K562 (cell line): ENCODE measurements at regions not wholly inside any gene's neighbourhood (a gene's known extent, or its start where the extent isn't known, plus 50 kb on each side); places are given as distances from the start of the nearest gene placed in this dataset.

Experiments
- ATAC-seq: fragments of 200-7000 bp; cut with Tn5 transposase; 3 replicates; pipeline ENCODE4 v1.9.1; 2020; ENCODE audit warnings: moderate library complexity
- BruUV-seq: library from RNA; stranded (reverse); fragments of 400-500 nt; replicated peaks from 2 replicates; lab custom pipeline; 2021; lab: Mats Ljungman, UMichigan
- CTCF ChIA-PET: fragments of 300-600 bp; formaldehyde crosslinking; extraction: SDS; loops from one replicate; lab custom pipeline; 2021; ENCODE audit warnings: low intra/inter-chr PET ratio; lab: Yijun Ruan, JAX
- POLR2A ChIA-PET: fragments of 300-600, 350-650 bp; sonication (Branson Sonifier 250); formaldehyde crosslinking; extraction: SDS; loops from one replicate; lab custom pipeline; 2021; ENCODE audit warnings: antibody characterized with exemption, inconsistent platforms; lab: Yijun Ruan, JAX
- DNase-seq, 4 experiments: peaks; one replicate each; pipeline versions ENCODE4 v3.0.0 to v3.0.0-alpha.2; 2011 to 2018; ENCODE audit warnings: low spot score in 3 of 4, mixed read lengths in 3 of 4; ENCODE audit errors: extremely low read depth in 1 of 4
- FAIRE-seq: peaks from 2 replicates; lab custom pipeline; 2011; peaks lifted over from hg19 to GRCh38; lab: Jason Lieb, UNC
- H2AFZ ChIP-seq: 2 replicates; pipeline ENCODE4 v1.6.0; 2011; ENCODE audit warnings: low read depth, low read length, control low read depth, inconsistent platforms
- H3K27ac ChIP-seq: fragments of 200-600 bp; 3 replicates; pipeline ENCODE4 v1.8.0; 2011; ENCODE audit warnings: low read depth, mild to moderate bottlenecking, control low read depth, inconsistent platforms, low read length, moderate library complexity, mixed read lengths; ENCODE audit errors: extremely low read depth
- H3K27me3 ChIP-seq, 2 experiments: fragments of 300-600 bp in 1 of 2; 2 replicates in 1 of 2; 3 replicates in 1 of 2; pipeline versions ENCODE4 v1.6.0 to v1.8.0; 2011; ENCODE audit warnings: inconsistent platforms in 2 of 2, low read length in 2 of 2, mild to moderate bottlenecking in 1 of 2, mixed read lengths in 1 of 2, moderate library complexity in 1 of 2; ENCODE audit not compliant: control insufficient read depth in 2 of 2, insufficient read depth in 2 of 2
- H3K36me3 ChIP-seq: fragments of 300-600 bp; 3 replicates; pipeline ENCODE4 v1.8.0; 2011; ENCODE audit warnings: mild to moderate bottlenecking, low read length, inconsistent platforms; ENCODE audit not compliant: control insufficient read depth, insufficient read depth
- H3K4me1 ChIP-seq, 2 experiments: fragments of 200-600 bp in 1 of 2; replicated peaks in 1 of 2; 2 replicates in 1 of 2; 3 replicates in 1 of 2; pipeline versions ENCODE4 v1.5.1 to v1.8.0; 2011; ENCODE audit warnings: inconsistent platforms in 2 of 2, low read length in 2 of 2, mild to moderate bottlenecking in 1 of 2, mixed read lengths in 1 of 2, moderate library complexity in 1 of 2; ENCODE audit not compliant: control insufficient read depth in 2 of 2, insufficient read depth in 2 of 2
- H3K4me2 ChIP-seq: 2 replicates; pipeline ENCODE4 v1.6.1; 2011; ENCODE audit warnings: low read length, control low read depth, inconsistent platforms, mixed read lengths; ENCODE audit not compliant: insufficient read depth
- H3K4me3 ChIP-seq: fragments of 200-600 bp; sonication (generic), shearing (Covaris generic); 2 replicates; pipeline ENCODE4 v1.5.1; 2016; ENCODE audit warnings: control low read depth, inconsistent platforms
- H3K79me2 ChIP-seq: fragments of 200-600 bp; 3 replicates; pipeline ENCODE4 v1.8.0; 2011; ENCODE audit warnings: low read length, inconsistent platforms; ENCODE audit not compliant: control insufficient read depth, insufficient read depth
- H3K9ac ChIP-seq, 2 experiments: 2 replicates each; pipeline versions ENCODE4 v1.6.0 to v1.6.1; 2011; ENCODE audit warnings: low read depth in 2 of 2, low read length in 2 of 2, control low read depth in 1 of 2, inconsistent platforms in 1 of 2, mild to moderate bottlenecking in 1 of 2, mixed read lengths in 1 of 2; ENCODE audit not compliant: insufficient read depth in 1 of 2
- H3K9me1 ChIP-seq: one replicate; pipeline ENCODE4 v1.6.0; 2011; ENCODE audit warnings: inconsistent platforms, mild to moderate bottlenecking, low read length, moderate library complexity; ENCODE audit not compliant: control insufficient read depth, insufficient read depth
- H3K9me3 ChIP-seq: replicated peaks from 2 replicates; pipeline ENCODE4 v1.5.1; 2011; ENCODE audit warnings: low read depth, low read length, inconsistent platforms; ENCODE audit not compliant: control insufficient read depth, insufficient read depth
- H4K20me1 ChIP-seq: replicated peaks from 2 replicates; pipeline ENCODE4 v1.6.1; 2011; ENCODE audit warnings: low read length, inconsistent platforms, mixed read lengths; ENCODE audit not compliant: control insufficient read depth, insufficient read depth
- BCLAF1 ChIP-seq, 2 experiments: fragments of 450-650 bp in 1 of 2; IDR thresholded peaks; 2 replicates each; pipeline ENCODE4 v1.6.1; 2011 to 2017; ENCODE audit warnings: low read depth in 2 of 2, antibody characterized with exemption in 1 of 2, borderline replicate concordance in 1 of 2, low read length in 1 of 2, mild to moderate bottlenecking in 1 of 2, mixed read lengths in 1 of 2; ENCODE audit not compliant: control insufficient read depth in 1 of 2
- CBFA2T2 ChIP-seq: fragments of 450-650 bp; conservative IDR thresholded peaks from 2 replicates; pipeline ENCODE4 v1.6.1; 2017; ENCODE audit warnings: mild to moderate bottlenecking
- FOXP4 ChIP-seq: sonication (generic); formaldehyde crosslinking; IDR thresholded peaks from 2 replicates; pipeline ENCODE4 v1.8.0; 2022; ENCODE audit warnings: mild to moderate bottlenecking, missing genetic modification reagents, borderline replicate concordance
- GABPA ChIP-seq: fragments of 200-800 bp; sonication (Bioruptor generic); conservative IDR thresholded peaks from 2 replicates; pipeline ENCODE4 v1.6.1; 2016; ENCODE audit warnings: low read depth, missing genetic modification characterization, missing compliant biosample characterization
- GATAD2A ChIP-seq: fragments of 450-650 bp; IDR thresholded peaks from 2 replicates; pipeline ENCODE4 v1.6.1; 2017
- MAFG ChIP-seq: fragments of 450-650 bp; conservative IDR thresholded peaks from 2 replicates; pipeline ENCODE4 v1.6.1; 2016; ENCODE audit warnings: missing genetic modification characterization, missing compliant biosample characterization
- MYBL2 ChIP-seq, 2 experiments: fragments of 450-650 bp in 1 of 2; sonication (generic) in 1 of 2; formaldehyde crosslinking in 1 of 2; IDR thresholded peaks; 2 replicates each; pipeline versions ENCODE4 v1.6.1 to v1.8.1; 2017 to 2022; ENCODE audit warnings: borderline replicate concordance in 1 of 2, inconsistent platforms in 1 of 2, low read depth in 1 of 2, mild to moderate bottlenecking in 1 of 2, missing genetic modification reagents in 1 of 2, moderate library complexity in 1 of 2
- NFIC ChIP-seq: fragments of 450-650 bp; IDR thresholded peaks from 2 replicates; pipeline ENCODE4 v1.6.1; 2017; ENCODE audit warnings: mild to moderate bottlenecking, inconsistent platforms
- POLR3A ChIP-seq: IDR thresholded peaks from 2 replicates; pipeline ENCODE4 v1.6.1; 2011; ENCODE audit warnings: borderline replicate concordance, mild to moderate bottlenecking, moderate library complexity; ENCODE audit not compliant: insufficient read length, insufficient read depth; ENCODE audit errors: extremely low read depth
- PYGO2 ChIP-seq: fragments of 450-650 bp; IDR thresholded peaks from 2 replicates; pipeline ENCODE4 v1.6.1; 2016; ENCODE audit warnings: mild to moderate bottlenecking, missing genetic modification characterization, moderate library complexity, missing compliant biosample characterization
- SMARCA4 ChIP-seq: fragments of 450-650 bp; IDR thresholded peaks from 2 replicates; pipeline ENCODE4 v1.6.1; 2016
- THAP7 ChIP-seq: fragments of 250-450 bp; sonication (Bioruptor Pico); IDR thresholded peaks from 2 replicates; pipeline ENCODE4 v1.5.0; 2021
- USF1 ChIP-seq: sonication (generic); formaldehyde crosslinking; IDR thresholded peaks from 2 replicates; pipeline ENCODE4 v1.9.0; 2022; ENCODE audit warnings: mild to moderate bottlenecking, missing genetic modification reagents
- ZSCAN32 ChIP-seq: fragments of 450-650 bp; formaldehyde crosslinking; IDR thresholded peaks from 2 replicates; pipeline ENCODE4 v1.4.0; 2020; ENCODE audit warnings: mild to moderate bottlenecking, moderate library complexity
- WGBS: fragments of 100-300 bp; shearing (Covaris generic); methylation state at CpG from one replicate; pipeline ENCODE4 v1.1.6; 2016; ENCODE audit warnings: low coverage, mixed read lengths; ENCODE audit not compliant: insufficient coverage; ENCODE audit errors: missing lambda C conversion rate; 5-methylcytosine and 5-hydroxymethylcytosine counted together
- in situ Hi-C: fragments of 300-500 bp; cut with MboI; formaldehyde crosslinking; loops from 4 replicates; pipeline ENCODE4 v1.15.0; 2018; ENCODE audit warnings: inconsistent platforms, mixed read lengths
- intact Hi-C: fragments of 100-400 bp; cut with micrococcal nuclease; formaldehyde crosslinking; loops from 2 replicates; pipeline ENCODE4 v1.14.2; 2022

GRCh38 chr20:4449957-4450715 lies 201.0 kb upstream of the ADRA1D start:
- H3K4me3 ChIP-seq, result no peak overlapping the region
- FAIRE-seq (no peak), ATAC-seq (peak; percentile 59; the same call in 2 of the 3 replicates), DNase-seq (peak in 1 of 4 experiments; percentile 11)
- H2AFZ ChIP-seq, result no peak overlapping the region
- H3K9me3 ChIP-seq, result no peaks in the 10 kb centered on the region
- peaks cover 0 to 9% of the 10 kb centered on the region in 2 experiments; a peak in 2 of 5 replicates for H3K27me3 ChIP-seq
- ChIA-PET CTCF (interaction anchor here (0.7 kb wide), 1 partner anchor 248 kb away, joined by 3 read pairs; no protein-coding TSS in a partner anchor), POLR2A (interaction anchor here (0.6 kb wide), 1 partner anchor 10 kb away, joined by 3 read pairs; no protein-coding TSS in a partner anchor)
- no peak overlapping the region for H3K27ac ChIP-seq
- intact Hi-C loops, result no loop called here
- no peaks in the 10 kb centered on the region for H3K4me1 ChIP-seq
- H3K9me1 ChIP-seq, result no peaks in the 10 kb centered on the region
- WGBS, result under 1% methylated on average over 11 of the region's 11 CpGs
- in situ Hi-C loops, result no loop called here
- H4K20me1 ChIP-seq, result no peaks in the 10 kb centered on the region
- no peak overlapping the region for H3K4me2 ChIP-seq
- no peak overlapping the region for H3K9ac ChIP-seq
- no peaks in the 10 kb centered on the region for H3K79me2 ChIP-seq
- BruUV-seq, result no TSS peak
- no peaks in the 10 kb centered on the region for H3K36me3 ChIP-seq
- TF ChIP-seq MYBL2 (IDR thresholded peaks at IDR 0.05; ENCODE audit: low read depth) (no peak), MYBL2 (CRISPR knock-in tag; IDR thresholded peaks at IDR 0.05; ENCODE audit: borderline replicate concordance) (no peak), SMARCA4 (no peak), CBFA2T2 (no peak), POLR3A (no peak), GATAD2A (no peak), THAP7 (no peak), GABPA (tag) (no peak), BCLAF1 (IDR thresholded peaks at IDR 0.05; ENCODE audit: borderline replicate concordance in 1 of 2, control insufficient read depth in 1 of 2, low read depth in 2 of 2, low read length in 1 of 2) (no peak), USF1 (CRISPR knock-in tag) (no peak), PYGO2 (tag) (no peak), NFIC (no peak), MAFG (tag) (no peak), FOXP4 (CRISPR knock-in tag) (no peak), ZSCAN32 (no peak)
